ENCODE measurements at regions not wholly inside any gene's neighbourhood (a gene's known extent, or its start where the extent isn't known, plus 50 kb on each side); places are given as distances from the start of the nearest gene placed in this dataset.
"Not testable (repeated sequence)": the region's sequence is repeated elsewhere in the genome, so short reads cannot be mapped to it uniquely, and the experiment has no call there.

- no peak for DNase-seq (ENCODE audit: extremely low read depth, low read depth)
Measured at GRCh38 chrX:131595120-131595519, 51.2 kb downstream of the OR13H1 start.

DNA sequence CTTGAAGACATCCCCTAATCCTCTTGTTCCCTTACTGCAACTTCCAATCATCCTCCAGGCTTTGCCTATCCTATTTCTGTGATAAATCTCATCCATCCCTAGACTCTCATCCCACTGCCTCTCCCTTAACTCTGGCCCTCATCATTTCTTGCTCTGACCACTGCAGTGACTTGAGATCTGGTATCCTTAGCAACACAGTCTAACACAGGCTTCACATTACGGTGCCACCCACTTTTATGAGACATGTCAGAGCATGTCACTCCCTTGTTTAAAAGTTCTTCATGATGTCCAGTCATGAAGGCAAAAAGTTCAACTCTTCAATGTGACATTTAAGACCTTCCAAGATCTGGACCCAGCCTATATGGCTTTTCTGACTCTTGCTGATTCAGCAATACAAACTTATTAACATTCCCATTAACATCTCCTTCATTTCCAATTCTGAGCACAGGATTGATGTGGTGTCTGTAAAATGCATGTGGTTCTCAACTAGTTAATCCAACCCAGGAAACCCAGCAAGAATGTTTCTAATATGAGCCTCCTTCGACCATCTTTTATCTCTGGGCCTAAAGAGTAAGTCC is 64.0 kb downstream of the OR13H1 start:
- DNase-seq (ENCODE audit: extremely low read depth, low read depth), result no peak

DNA sequence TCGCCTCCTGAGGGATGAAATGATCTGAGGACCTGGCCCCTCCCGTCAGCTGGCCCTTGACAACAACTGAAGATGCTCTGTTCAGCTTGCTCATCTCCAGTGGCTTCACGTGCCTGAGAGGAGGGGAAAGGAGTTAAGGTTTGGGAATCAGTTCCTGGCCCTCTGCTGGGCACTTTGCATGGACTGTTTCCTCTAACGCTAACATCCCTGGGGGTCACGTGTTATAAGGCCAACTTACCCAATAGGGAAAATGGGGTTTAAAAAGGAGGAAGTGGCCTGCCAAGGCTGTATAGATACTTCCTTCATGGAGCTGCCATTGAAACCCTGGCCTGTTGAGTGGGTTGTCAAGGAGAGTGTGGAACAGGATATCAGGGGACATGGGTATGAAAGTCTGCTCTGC is 65.6 kb downstream of the OR13H1 start:
- DNase-seq (ENCODE audit: extremely low read depth, low read depth), result no peak

- no peak for DNase-seq (ENCODE audit: extremely low read depth, low read depth)
Measured at GRCh38 chrX:131613260-131613659, 69.4 kb downstream of the OR13H1 start.

DNA sequence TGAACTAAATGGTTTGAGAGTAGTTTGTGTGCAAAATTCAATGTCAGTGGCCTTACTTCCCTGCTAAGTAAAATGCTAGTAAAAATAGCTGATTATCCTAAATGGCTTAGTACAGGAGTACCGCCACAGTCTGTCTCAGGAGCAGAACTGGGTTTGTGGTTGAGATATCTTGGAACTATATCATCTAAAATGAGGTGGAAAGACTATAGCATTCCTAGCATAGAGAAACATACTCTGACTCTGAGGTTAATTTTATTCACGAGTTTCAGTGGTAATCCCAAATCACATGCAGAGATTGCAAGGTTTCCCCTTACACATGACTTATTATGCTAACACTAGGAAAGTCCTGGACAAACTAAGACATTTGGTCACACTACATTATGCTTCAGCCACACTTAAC is 70.4 kb downstream of the OR13H1 start:
- DNase-seq (ENCODE audit: extremely low read depth, low read depth), result no peak

GRCh38 chrX:131617182-131617581 is 73.3 kb downstream of the OR13H1 start:
- DNase-seq (ENCODE audit: extremely low read depth, low read depth), result no peak

DNA sequence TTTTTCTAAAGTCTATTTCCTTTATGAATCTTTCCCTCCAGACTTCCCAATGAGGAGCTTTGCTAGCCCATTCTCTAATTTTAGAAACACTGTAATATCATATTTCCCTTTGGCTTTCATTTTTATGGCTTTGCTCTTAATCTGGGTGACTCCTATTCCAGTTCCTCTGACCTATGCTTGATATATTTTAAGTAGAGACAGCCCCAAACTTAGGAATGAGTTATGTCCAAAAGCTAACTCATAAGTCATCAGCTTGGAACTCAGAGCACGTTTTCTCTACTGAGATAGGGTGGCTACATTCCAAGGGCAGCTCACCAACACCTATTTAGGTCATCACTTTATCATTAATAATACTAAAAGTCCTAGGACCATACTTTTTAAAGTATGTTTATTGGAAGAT is 77.8 kb downstream of the OR13H1 start:
- DNase-seq (ENCODE audit: extremely low read depth, low read depth), result no peak

GRCh38 chrX:131626681-131627296 is 82.9 kb downstream of the OR13H1 start:
- peak; percentile 2 for DNase-seq (ENCODE audit: extremely low read depth, low read depth)

- no peak for DNase-seq (ENCODE audit: extremely low read depth, low read depth)
Measured at GRCh38 chrX:131630534-131630933, 86.7 kb downstream of the OR13H1 start.

DNA sequence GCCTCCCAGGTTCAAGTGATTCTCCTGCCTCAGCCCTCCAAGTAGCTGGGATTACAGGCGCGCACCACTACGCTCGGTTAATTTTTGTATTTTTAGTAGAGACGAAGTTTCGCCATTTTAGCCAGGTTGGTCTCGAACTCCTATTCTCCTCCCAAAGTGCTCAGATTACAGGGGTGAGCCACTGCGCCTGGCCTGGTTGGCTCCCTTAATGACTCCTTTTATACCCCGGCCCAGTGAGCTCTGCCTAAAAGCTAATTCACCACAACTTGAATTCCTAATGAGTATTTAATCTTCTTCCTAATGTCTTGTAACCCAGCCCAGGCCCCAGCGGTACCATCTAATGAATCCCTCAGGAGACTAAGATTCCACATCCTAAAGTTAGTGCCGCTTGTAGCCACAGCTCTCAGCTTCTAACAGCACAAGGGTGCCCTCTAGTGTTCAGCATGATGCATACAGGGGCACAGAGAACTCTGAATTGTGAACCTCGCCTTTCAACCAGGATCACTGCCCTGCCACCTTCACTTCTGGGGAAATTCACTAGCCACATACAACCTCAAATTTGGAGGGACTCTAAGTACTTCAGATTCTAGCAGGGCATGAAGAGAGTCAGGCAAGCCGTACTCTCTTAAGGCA is 89.5 kb downstream of the OR13H1 start:
- peak; percentile 59 for DNase-seq (ENCODE audit: extremely low read depth, low read depth)

DNA sequence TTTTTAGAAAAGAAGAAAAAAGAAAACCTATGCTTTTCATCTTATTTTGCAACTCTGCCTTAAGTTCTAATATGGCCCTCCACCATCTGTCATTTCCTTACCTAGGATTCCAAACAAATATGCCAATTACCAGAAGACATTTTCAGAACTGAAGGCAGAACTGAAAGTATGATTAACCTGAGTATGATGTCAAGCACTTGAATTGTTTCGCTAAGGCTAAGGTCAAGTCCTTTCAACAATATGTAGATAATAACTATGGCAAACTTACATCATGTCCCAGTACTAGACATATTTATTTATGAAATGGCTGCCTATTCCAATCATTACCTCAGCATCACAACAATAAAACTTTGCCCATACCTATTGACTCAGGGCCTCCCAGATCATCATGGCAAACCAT is 91.0 kb downstream of the OR13H1 start:
- DNase-seq (ENCODE audit: extremely low read depth, low read depth), result no peak

DNA sequence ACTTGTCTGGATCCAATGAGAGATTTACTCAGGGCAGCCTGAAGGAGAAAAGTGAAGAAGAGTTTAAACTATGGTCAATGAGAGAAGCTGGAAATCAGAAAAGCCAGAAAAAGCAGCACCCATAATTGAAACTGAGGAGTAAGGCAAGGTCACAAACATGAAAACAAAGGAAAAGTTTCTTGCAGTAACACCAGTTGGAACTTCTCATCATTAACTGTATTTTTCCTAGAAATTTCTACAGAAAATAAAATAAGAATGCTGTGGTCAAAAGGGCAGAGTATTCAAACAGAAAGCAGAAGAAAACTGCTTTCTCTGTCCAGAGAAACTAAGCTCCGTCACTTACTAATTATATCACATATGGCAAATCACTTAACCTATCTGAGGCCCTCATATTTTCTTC is 102.2 kb downstream of the OR13H1 start:
- DNase-seq (ENCODE audit: extremely low read depth, low read depth), result no peak

DNA sequence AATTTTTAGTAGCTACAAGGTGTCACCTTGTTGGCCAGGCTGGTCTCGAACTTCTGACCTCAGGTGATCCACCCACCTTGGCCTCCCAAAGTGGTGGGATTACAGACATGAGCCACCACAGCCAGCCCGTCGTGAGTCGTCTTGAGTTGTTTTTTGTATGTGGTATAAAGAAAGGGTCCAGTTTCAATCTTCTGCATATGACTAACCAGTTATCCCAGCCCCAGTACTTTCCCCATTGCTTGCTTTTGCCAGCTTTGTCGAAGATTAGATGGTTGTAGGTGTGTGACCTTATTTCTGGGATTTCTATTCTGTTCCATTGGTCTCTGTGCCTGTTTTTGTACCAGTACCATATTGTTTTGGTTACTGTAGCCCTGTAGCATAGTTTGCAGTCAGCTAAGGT is 105.9 kb downstream of the OR13H1 start:
- no peak for DNase-seq (ENCODE audit: extremely low read depth, low read depth)

GRCh38 chrX:131650637-131651410 is 107.0 kb downstream of the OR13H1 start:
- no peak for DNase-seq (ENCODE audit: extremely low read depth, low read depth)

GRCh38 chrX:131663726-131664125 is 119.9 kb downstream of the OR13H1 start:
- not testable (repeated sequence) for DNase-seq (ENCODE audit: extremely low read depth, low read depth)

DNA sequence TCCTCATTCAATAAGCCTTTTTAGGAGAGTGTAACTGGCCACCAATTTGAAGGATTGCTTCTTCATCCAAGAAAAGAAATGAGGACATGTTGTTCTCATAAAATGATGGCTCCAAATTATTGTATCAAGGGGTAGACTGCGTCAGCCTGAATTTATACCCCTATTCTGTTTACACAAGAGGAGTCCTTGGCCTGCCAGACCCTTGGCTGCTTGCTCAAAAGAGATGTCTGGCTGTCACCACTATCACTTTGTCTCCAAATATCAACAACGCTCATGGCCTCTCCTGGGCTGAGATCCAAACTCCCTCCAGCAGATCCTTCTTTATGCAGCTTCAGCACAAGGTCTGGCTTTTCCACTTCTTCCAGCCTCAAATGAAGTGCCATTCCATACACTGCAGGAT is 127.9 kb downstream of the OR13H1 start:
- DNase-seq (ENCODE audit: extremely low read depth, low read depth), result no peak

DNA sequence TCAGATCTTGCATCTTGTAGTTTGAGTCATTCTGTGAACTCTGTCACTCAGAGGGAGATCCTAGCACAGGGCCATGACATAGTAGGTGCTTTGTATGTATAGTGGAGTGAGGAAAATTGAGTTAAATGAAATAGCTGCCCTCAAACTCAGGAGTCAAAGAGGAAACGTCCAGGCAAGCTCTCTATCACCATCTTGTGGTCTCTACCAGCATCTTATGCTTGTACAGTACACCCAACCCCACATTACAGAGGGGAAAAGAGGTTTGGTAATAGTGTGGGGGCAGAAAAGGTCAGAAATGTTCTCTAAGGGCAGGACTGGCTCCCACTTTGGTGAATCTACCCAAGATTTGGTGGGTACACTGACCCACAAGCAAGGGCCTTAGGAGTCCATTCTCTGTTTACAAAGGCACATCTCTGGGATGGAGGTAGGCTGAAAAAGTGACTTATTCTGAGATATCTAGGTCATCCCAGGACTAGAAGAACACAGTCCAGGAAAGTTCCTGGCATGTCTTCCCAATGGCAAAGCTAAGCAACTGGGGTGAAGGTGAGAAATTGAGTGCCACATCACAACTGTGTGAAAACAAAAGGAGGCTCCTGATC is 131.8 kb downstream of the OR13H1 start:
- DNase-seq (ENCODE audit: extremely low read depth, low read depth), result peak; percentile 25

GRCh38 chrX:131677655-131678628 is 134.1 kb downstream of the OR13H1 start:
- DNase-seq (ENCODE audit: extremely low read depth, low read depth), result peak; percentile 31

DNA sequence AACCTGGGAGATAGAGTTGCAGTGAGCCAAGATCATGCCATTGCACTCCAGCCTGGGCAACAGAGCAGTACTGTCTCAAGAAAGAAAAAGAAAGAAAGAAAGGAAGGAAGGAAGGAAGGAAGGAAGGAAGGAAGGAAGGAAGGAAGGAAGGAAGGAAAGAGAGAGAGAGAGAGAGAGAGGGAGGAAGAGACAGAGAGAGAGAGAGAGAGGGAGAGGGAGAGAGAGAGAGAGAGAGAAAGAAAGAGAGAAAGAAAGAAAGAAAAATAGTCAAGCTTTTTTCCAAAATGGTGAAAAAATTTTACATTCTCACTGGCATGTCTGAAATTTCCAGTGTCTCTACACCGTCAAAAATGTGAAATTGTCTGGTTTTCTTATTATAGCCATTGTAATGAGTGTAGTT is 138.9 kb downstream of the OR13H1 start:
- not testable (repeated sequence) for DNase-seq (ENCODE audit: extremely low read depth, low read depth)

DNA sequence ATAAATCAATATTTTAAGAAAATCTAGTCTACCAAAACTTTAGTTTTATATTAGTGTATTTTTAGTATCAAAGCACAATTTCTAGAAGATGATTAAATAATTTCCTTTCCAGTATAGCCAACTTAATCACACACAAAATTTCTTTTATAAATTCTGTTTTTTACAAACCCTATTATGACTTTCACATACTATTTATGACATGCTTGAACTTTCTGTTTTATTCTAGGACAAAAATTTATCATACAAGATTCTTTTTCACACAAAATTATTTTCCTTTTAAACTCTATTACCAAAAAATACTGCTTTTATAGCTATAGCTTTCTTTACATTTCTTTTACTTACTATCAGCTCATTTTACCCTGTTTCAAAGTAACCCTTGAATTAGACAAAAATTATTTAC is 149.5 kb downstream of the OR13H1 start:
- DNase-seq (ENCODE audit: extremely low read depth, low read depth), result no peak
